ENCODE measurements at regions not wholly inside any gene's neighbourhood (a gene's known extent, or its start where the extent isn't known, plus 50 kb on each side); places are given as distances from the start of the nearest gene placed in this dataset.

DNA sequence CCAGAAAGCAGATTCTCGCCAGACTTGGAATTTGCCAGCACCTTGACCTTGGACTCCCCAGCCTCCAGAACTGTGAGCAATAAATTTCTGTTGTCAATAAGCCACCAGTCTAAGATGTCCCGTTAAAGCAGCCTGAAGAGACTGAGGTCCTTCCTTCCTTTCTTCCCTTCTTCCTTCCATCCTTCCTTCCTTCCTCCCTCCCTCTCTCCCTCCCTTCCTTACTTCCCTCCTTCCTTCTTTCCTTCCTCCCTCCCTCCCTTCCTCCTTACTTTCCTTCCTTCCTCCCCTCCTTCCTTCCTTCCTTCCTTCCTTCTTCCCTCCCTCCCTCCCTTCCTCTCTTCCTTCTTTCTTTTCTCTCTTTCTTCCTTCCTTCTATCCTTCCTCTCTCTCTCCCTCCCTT lies 66.4 kb downstream of the NPTX2 start:
- TF ChIP-seq CTCF (IDR thresholded peaks at IDR 0.05): no peak
- TF ChIP-seq ZFX (IDR thresholded peaks at IDR 0.05; ENCODE audit: borderline replicate concordance): no peak
